Central memory CD8-positive, alpha-beta T cell (primary cell): ENCODE measurements at regions not wholly inside any gene's neighbourhood (a gene's known extent, or its start where the extent isn't known, plus 50 kb on each side); places are given as distances from the start of the nearest gene placed in this dataset.

Experiments
- ATAC-seq: fragments of 150-1000 bp; cut with Tn5 transposase; replicated peaks from 2 replicates; pipeline ENCODE4 v1.10.0; 2022; ENCODE audit warnings: mild to moderate bottlenecking, moderate FRiP score, moderate number of reproducible peaks; ENCODE audit not compliant: poor library complexity, severe bottlenecking; ENCODE audit errors: extremely low read depth
- DNase-seq, 2 donors: peaks; one replicate each; pipeline ENCODE4 v3.0.0; 2021; ENCODE audit warnings: low spot score in 2 of 2
- H3K27ac Mint-ChIP-seq: one replicate; pipeline ENCODE4 v1.8.0; 2022; ENCODE audit warnings: low read depth, mild to moderate bottlenecking, moderate library complexity, mixed read lengths
- H3K27me3 Mint-ChIP-seq: one replicate; pipeline ENCODE4 v1.8.0; 2022; ENCODE audit warnings: mixed read lengths
- H3K36me3 Mint-ChIP-seq: one replicate; pipeline ENCODE4 v1.8.0; 2022; ENCODE audit warnings: mild to moderate bottlenecking, moderate library complexity, mixed read lengths; ENCODE audit not compliant: insufficient read depth
- H3K4me1 Mint-ChIP-seq: one replicate; pipeline ENCODE4 v1.8.0; 2022; ENCODE audit warnings: mixed read lengths
- H3K4me3 Mint-ChIP-seq: one replicate; pipeline ENCODE4 v1.8.0; 2022; ENCODE audit warnings: mild to moderate bottlenecking, moderate library complexity, mixed read lengths
- H3K9me3 Mint-ChIP-seq: one replicate; pipeline ENCODE4 v1.8.0; 2022; ENCODE audit warnings: mixed read lengths

DNA sequence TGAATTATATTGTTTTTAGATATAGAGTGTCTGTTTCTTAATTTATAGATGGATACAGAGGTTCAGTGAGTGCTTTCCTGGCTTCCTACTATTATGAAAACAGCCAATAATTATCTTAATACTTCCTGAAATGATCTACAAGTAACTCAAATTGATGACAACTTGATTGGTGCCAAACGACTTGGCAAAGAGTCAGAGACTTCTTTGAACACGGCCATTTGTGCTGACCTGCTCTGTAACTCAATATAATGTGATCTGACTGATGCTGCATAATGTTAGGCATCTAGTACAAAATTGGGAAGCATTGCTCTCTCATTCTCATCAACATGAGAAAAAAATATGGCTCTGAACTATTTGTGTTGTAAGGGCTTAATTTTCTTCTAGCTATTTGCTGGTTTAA lies 193.9 kb downstream of the DIPK2A start:
- Mint-ChIP-seq H3K4me1 (no peaks in the 10 kb centered on the region), H3K36me3 (no peaks in the 10 kb centered on the region), H3K27ac (no peak overlapping the region), H3K4me3 (no peak overlapping the region), H3K27me3 (peaks cover 10% of the 10 kb centered on the region), H3K9me3 (no peaks in the 10 kb centered on the region)
- no peak for ATAC-seq
- no peak for DNase-seq

DNA sequence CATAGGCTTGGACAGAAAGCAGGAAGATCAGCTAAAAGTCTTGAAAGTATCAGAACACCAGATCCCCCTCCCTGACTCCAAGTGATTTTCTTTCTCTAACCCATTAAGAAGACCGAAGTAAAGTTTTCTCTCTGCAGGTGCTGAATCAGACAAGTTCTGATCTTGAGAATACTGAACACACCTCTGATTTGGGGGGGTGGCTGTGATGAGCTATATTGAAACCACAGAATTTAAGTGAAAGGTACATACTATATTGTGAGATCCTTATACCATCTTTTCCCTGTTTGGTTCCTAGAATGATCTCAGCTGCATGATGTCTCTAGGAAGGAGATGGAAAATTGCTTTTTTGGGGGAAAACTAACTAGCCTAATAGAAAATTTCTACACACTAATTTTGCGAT lies 196.0 kb downstream of the DIPK2A start:
- Mint-ChIP-seq H3K9me3 (no peaks in the 10 kb centered on the region), H3K36me3 (no peaks in the 10 kb centered on the region), H3K27ac (no peak overlapping the region), H3K27me3 (peaks cover 10% of the 10 kb centered on the region), H3K4me1 (no peaks in the 10 kb centered on the region), H3K4me3 (no peak overlapping the region)
- ATAC-seq, result no peak
- DNase-seq, result no peak

DNA sequence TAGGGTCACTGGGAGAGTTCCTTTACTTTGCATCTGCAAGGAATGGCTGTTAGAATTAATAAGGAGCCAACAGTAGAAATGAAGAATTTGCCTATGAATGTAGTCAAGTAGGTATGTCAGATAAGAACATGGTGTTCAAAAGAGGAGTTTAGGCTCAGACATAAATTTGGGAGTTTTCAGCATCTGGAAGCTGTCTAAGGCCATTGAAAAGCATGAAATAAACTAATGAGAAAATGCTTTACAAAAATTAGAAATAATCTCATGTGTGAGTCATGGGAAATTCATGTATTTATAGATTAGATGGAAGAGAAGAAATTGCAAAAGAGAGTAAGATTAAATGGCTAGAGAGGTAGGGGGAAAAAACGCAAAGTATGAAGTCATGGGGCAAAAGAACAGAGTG lies 201.9 kb downstream of the DIPK2A start:
- no peak overlapping the region for H3K27ac Mint-ChIP-seq
- H3K36me3 Mint-ChIP-seq, result no peaks in the 10 kb centered on the region
- no peaks in the 10 kb centered on the region for H3K4me1 Mint-ChIP-seq
- no peak for ATAC-seq
- no peaks in the 10 kb centered on the region for H3K9me3 Mint-ChIP-seq
- no peaks in the 10 kb centered on the region for H3K27me3 Mint-ChIP-seq
- H3K4me3 Mint-ChIP-seq, result no peak overlapping the region
- DNase-seq, result no peak

DNA sequence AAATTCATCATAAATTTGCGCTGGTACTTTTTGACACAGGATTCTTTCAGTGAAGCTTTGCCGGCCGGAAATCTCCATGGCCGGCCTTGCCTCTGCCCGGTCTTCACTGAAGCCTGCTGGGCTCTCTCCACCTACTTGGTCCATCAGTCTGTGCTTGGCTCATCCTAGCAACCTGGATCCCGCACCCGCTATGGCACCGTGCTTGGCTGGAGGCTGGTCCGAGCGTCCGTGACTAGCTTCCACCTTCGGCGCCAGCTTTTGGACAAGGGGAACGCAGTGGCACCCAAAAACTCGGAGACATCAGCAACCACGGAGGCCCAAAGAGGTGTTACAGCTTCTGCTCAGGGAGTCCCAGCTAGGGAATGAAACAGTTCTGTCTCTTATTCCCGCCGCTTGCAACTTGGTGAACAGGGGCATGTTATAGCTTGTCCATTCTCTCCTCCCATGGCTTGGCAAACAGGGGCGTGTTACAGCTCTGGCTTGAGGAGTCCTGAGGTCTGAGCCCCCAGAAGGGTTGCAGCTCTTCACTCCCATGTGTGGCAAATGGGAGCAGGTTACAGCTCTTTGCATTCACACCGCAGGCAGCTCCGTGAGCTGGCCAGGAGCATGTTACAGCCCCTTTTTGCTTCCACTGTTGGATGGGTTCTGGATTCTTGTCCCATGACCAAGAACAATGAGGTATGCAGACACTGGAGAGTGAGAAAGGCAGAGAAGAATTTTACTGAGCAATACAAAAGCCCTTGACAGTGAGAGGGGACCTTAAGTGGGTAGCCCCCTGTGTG lies 204.2 kb downstream of the DIPK2A start:
- ATAC-seq (no peak), DNase-seq (no peak)
- Mint-ChIP-seq H3K9me3 (no peaks in the 10 kb centered on the region), H3K27me3 (no peaks in the 10 kb centered on the region), H3K27ac (no peak overlapping the region), H3K36me3 (no peaks in the 10 kb centered on the region), H3K4me3 (no peak overlapping the region), H3K4me1 (no peaks in the 10 kb centered on the region)

DNA sequence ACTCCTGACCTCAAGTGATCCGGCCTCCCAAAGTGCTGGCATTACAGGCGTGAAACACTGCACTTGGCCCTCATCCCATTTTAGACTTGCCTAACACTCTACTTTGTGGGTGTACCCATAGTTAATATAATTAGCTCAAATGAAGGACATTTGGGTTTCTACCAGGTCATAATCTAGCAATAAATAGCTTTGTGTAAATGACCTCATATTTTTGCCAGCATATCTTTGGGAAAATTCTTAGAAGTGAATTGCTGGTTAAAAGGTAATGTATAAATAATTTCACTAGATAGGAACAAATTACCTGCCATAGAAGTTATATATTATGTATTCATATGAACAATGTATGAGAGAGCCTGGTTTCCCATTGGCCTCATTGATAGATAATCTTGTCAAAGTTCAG lies 206.0 kb downstream of the DIPK2A start:
- no peak overlapping the region for H3K4me3 Mint-ChIP-seq
- DNase-seq, result no peak
- no peak overlapping the region for H3K27ac Mint-ChIP-seq
- H3K36me3 Mint-ChIP-seq, result no peaks in the 10 kb centered on the region
- no peaks in the 10 kb centered on the region for H3K9me3 Mint-ChIP-seq
- H3K4me1 Mint-ChIP-seq, result no peaks in the 10 kb centered on the region
- no peak for ATAC-seq
- H3K27me3 Mint-ChIP-seq, result no peaks in the 10 kb centered on the region

DNA sequence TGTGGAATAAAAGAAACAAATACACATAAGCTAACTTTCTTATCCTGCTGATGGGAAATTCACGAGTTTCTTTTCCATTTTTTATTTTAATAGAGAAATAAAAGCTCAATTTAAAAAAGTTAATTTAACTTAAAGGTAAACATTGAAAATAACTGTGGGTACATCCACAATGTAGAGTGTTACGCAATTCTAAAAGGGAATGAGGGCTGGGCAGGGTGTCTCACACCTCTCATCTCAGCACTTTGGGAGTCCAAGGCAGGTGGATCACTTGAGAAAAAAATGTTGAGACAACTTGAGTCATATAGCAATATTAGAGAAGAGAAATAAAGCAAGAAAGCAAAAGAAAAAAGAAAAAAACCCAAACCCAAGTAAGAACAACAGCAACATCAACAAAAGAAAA lies 207.0 kb downstream of the DIPK2A start:
- no peak for ATAC-seq
- no peak for DNase-seq

DNA sequence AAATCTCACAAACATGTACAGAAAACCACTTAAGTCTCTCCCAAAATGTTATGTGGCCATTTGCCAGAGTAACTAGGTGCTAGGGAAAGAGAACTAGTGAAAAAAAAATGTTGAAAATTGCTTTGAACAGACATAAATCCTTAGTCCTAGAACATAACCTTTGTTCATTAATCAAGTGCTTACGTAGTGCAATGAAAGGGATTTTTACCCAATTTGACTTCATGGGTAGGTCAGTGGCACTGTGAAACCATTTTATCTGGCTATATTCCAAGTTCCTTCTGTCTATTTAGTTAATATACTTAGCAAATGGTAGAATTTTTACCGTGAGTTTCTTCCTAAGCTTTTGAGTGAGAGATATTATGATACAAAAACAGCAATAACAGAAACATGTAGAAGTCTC lies 209.4 kb downstream of the DIPK2A start:
- Mint-ChIP-seq H3K36me3 (peaks cover 1% of the 10 kb centered on the region), H3K4me3 (no peak overlapping the region), H3K4me1 (no peaks in the 10 kb centered on the region), H3K27ac (no peak overlapping the region), H3K27me3 (no peaks in the 10 kb centered on the region), H3K9me3 (no peaks in the 10 kb centered on the region)
- ATAC-seq, result no peak
- DNase-seq, result no peak

More for the DNA sequence above, 207.0 kb downstream of the DIPK2A start:
- no peak overlapping the region for H3K4me3 Mint-ChIP-seq
- no peaks in the 10 kb centered on the region for H3K36me3 Mint-ChIP-seq
- H3K27me3 Mint-ChIP-seq, result no peaks in the 10 kb centered on the region
- H3K9me3 Mint-ChIP-seq, result no peaks in the 10 kb centered on the region
- no peak overlapping the region for H3K27ac Mint-ChIP-seq
- H3K4me1 Mint-ChIP-seq, result no peaks in the 10 kb centered on the region

DNA sequence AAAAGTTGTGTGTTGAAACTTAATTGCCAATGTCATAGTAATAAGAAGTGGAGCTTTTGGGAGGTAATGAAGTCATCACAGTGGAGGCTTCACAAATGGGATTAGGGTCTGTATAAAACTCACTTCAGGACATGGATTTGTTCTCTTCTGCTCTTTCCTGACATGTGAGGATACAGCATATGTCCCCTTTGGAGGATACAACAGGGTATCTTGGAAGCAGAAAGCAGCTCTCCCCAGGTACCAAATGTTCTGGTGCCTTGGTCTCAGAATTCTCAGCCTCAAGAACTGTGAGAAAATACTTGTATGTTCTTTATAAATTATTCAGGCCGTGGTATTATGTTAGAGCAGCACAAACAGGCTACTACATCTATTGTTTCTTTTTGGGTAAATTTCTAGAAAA lies 210.9 kb downstream of the DIPK2A start:
- Mint-ChIP-seq H3K9me3 (no peaks in the 10 kb centered on the region), H3K36me3 (peaks cover 1% of the 10 kb centered on the region), H3K4me1 (no peaks in the 10 kb centered on the region), H3K27me3 (no peaks in the 10 kb centered on the region), H3K27ac (no peak overlapping the region), H3K4me3 (no peak overlapping the region)
- ATAC-seq (no peak), DNase-seq (no peak)

DNA sequence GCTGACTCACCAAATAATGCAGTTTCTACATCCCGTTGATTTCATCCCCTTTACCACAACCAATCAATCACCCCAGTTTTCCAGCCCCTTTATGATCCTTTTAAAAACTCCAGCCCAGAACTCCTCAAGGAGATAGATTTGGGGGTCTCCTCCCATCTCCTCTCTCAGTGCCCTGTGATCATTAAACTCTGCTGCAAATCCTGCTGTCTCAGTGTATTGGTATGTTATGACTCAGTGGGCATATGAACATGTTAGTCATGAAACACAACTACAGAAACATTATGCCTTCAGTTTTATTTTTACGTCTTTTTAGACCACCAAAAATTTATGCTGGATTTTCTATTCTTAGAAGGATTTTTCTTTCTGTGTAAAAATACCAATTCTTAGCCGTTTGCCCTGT lies 213.7 kb downstream of the DIPK2A start:
- no peaks in the 10 kb centered on the region for H3K27me3 Mint-ChIP-seq
- peaks cover 7% of the 10 kb centered on the region for H3K4me1 Mint-ChIP-seq
- DNase-seq (no peak), ATAC-seq (no peak)
- no peaks in the 10 kb centered on the region for H3K9me3 Mint-ChIP-seq
- no peak overlapping the region for H3K4me3 Mint-ChIP-seq
- no peak overlapping the region for H3K27ac Mint-ChIP-seq
- H3K36me3 Mint-ChIP-seq, result peaks cover 1% of the 10 kb centered on the region

DNA sequence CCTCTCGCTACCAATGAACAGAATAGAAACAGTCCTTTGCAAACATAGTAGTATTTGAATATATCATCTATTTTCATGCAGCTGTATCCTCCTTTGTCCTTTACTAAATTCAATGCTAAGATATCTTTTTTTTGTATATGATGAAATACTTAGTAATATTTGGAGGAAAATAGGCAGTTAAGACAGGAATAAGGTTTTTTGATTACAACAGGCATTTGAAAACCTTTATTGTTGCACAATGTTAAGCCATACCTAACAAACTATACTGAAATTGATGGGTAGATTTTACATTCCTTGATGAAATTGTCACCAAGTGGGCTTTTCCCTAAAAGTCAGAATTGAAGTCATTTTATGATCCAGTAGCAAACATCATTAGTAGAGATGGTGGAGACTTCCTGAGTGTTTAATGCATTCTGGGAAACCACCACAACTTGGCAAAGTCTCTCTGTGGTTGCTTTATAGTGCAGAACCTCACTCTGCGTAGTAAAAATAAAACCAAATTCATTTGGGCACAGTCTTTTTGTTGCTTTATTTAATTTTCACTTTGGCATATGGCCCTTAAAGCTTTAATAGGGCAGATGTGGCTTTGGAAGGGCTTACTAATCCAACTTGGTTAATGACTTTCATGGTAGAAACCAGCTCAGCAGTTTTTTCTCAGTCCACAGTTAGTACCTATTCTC lies 216.0 kb downstream of the DIPK2A start:
- H3K4me3 Mint-ChIP-seq, result no peak overlapping the region
- ATAC-seq (no peak), DNase-seq (no peak)
- no peaks in the 10 kb centered on the region for H3K27me3 Mint-ChIP-seq
- no peaks in the 10 kb centered on the region for H3K9me3 Mint-ChIP-seq
- no peak overlapping the region for H3K27ac Mint-ChIP-seq
- peaks cover 1% of the 10 kb centered on the region for H3K36me3 Mint-ChIP-seq
- peaks cover 7% of the 10 kb centered on the region for H3K4me1 Mint-ChIP-seq

DNA sequence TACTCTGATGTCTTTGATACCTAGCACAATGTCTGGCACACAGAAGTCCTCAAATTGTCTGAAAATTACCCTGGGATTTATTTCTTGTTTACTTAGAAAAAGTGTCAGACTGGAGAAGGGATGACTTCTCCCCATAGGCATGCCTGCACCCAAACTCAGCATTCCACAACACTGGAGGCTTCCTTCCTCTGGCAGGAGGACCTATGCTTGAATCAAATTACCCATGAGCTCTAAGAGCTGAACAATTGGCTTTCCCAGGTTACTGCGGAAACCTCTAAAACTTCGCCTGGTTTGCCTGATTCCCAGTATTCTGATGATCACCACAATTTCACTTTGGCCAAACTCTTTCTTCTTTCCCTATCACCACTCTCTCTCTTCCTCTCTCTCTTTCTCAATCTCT lies 217.4 kb downstream of the DIPK2A start:
- H3K36me3 Mint-ChIP-seq, result no peaks in the 10 kb centered on the region
- H3K4me3 Mint-ChIP-seq, result no peak overlapping the region
- H3K27ac Mint-ChIP-seq, result no peak overlapping the region
- DNase-seq (no peak), ATAC-seq (no peak)
- no peaks in the 10 kb centered on the region for H3K9me3 Mint-ChIP-seq
- H3K4me1 Mint-ChIP-seq, result peaks cover 7% of the 10 kb centered on the region
- no peaks in the 10 kb centered on the region for H3K27me3 Mint-ChIP-seq

DNA sequence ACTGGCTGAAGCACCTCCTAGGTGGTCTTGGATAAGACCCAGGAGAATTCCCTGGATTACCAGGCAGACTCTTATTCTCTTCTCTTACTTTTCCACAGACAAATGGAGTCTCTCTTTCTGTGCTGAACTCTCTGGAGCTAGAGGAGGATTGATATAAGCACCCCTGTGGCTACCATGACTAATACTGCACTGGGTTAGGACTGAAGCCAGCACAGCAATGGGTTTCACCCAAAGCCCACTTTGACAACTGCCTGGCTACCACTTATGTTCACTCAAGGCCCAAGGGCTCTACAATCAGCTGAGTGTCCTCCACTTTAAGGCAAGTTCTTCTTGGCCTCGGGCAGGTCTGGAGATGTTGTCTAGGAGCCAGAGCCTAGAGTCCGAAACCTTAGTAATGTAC lies 225.5 kb downstream of the DIPK2A start:
- Mint-ChIP-seq H3K4me3 (no peak overlapping the region), H3K36me3 (peaks cover 2% of the 10 kb centered on the region), H3K4me1 (no peaks in the 10 kb centered on the region), H3K9me3 (peaks cover 6% of the 10 kb centered on the region), H3K27me3 (peaks cover 21% of the 10 kb centered on the region), H3K27ac (no peak overlapping the region)
- DNase-seq (no peak), ATAC-seq (no peak)

DNA sequence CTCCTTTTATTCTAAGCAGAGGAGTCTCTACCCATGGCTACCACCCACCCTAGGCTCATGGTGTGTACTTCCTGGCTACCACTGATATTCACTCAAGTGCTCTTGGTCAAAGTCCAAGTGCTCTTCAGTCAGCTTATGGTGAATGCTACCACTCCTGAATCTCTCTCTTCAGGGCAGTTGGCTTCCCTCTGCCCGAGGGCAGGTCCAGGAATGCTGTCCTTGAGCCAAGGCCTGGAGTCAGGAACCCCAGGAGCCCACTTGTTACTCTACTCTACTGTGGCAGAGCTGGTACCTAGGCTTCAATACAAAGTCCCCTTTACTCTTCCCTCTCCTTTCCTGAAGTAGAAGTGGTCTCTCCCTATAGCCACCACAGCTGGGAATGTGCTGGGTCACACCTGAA lies 226.0 kb downstream of the DIPK2A start:
- no peak overlapping the region for H3K4me3 Mint-ChIP-seq
- ATAC-seq (no peak), DNase-seq (no peak)
- H3K4me1 Mint-ChIP-seq, result no peaks in the 10 kb centered on the region
- H3K27me3 Mint-ChIP-seq, result peaks cover 21% of the 10 kb centered on the region
- peaks cover 2% of the 10 kb centered on the region for H3K36me3 Mint-ChIP-seq
- peaks cover 6% of the 10 kb centered on the region for H3K9me3 Mint-ChIP-seq
- H3K27ac Mint-ChIP-seq, result no peak overlapping the region
